ENCODE measurements at regions not wholly inside any gene's neighbourhood (a gene's known extent, or its start where the extent isn't known, plus 50 kb on each side); places are given as distances from the start of the nearest gene placed in this dataset.

- in situ Hi-C loops (cut with HindIII; ENCODE audit: low pct_unique_long_range_greater_than_20kb, low sequenced_read_pairs), result no loop called here
- Histone ChIP-seq H3K36me3 (ENCODE audit: control insufficient read depth, insufficient read depth, low read length) (no peaks in the 10 kb centered on the region), H3K9me3 (ENCODE audit: control insufficient read depth, insufficient read depth, low read depth, low read length) (no peaks in the 10 kb centered on the region), H3K27ac (ENCODE audit: low read length) (no peak overlapping the region), H3K4me1 (ENCODE audit: control insufficient read depth, insufficient read depth, low read length) (peaks cover 4% of the 10 kb centered on the region; the same call in 1 of the 2 replicates), H3K27me3 (ENCODE audit: control insufficient read depth, insufficient read depth, low read length) (no peaks in the 10 kb centered on the region), H3K4me3 (ENCODE audit: low read depth in 2 of 2, low read length in 2 of 2) (no peak overlapping the region)
- no peak for DNase-seq (ENCODE audit: low read depth, low spot score)
- ChIA-PET POLR2A (interaction anchor here (0.5 kb wide), 1 partner anchor 54 kb away, joined by 19 read pairs; no protein-coding TSS in a partner anchor), CTCF (no interaction called here)
- ATAC-seq, result no peak
- intact Hi-C loops (cut with micrococcal nuclease; ENCODE audit: unreplicated experiment), result no loop called here
- BruUV-seq (replicated peaks), result no TSS peak
- TF ChIP-seq REST (IDR thresholded peaks at IDR 0.05; ENCODE audit: insufficient read depth in 1 of 2, low read depth in 2 of 2, low read length in 1 of 2), result no peak
- TF ChIP-seq POLR2AphosphoS5 (IDR thresholded peaks at IDR 0.05; ENCODE audit: low read depth, low read length), result no peak
- TF ChIP-seq SIN3A (IDR thresholded peaks at IDR 0.05; ENCODE audit: borderline replicate concordance, insufficient read depth, low read depth, low read length), result no peak
- TF ChIP-seq CTCF (IDR thresholded peaks at IDR 0.05), result no peak
- no peak for TF ChIP-seq TCF7L2 (IDR thresholded peaks at IDR 0.05; ENCODE audit: low read depth, low read length)
These were observed 72.2 kb upstream of the SHH start for GRCh38 chr7:155884225-155885166.

- in situ Hi-C loops (cut with HindIII; ENCODE audit: low pct_unique_long_range_greater_than_20kb, low sequenced_read_pairs), result no loop called here
- Histone ChIP-seq H3K9me3 (ENCODE audit: control insufficient read depth, insufficient read depth, low read depth, low read length) (no peaks in the 10 kb centered on the region), H3K27ac (ENCODE audit: low read length) (no peak overlapping the region), H3K4me3 (ENCODE audit: low read depth in 2 of 2, low read length in 2 of 2) (no peak overlapping the region), H3K4me1 (ENCODE audit: control insufficient read depth, insufficient read depth, low read length) (peaks cover 4% of the 10 kb centered on the region; the same call in 1 of the 2 replicates), H3K27me3 (ENCODE audit: control insufficient read depth, insufficient read depth, low read length) (no peaks in the 10 kb centered on the region), H3K36me3 (ENCODE audit: control insufficient read depth, insufficient read depth, low read length) (no peaks in the 10 kb centered on the region)
- no TSS peak for BruUV-seq (replicated peaks)
- intact Hi-C loops (cut with micrococcal nuclease; ENCODE audit: unreplicated experiment), result no loop called here
- POLR2A ChIA-PET, result no interaction called here
- ATAC-seq, result no peak
- TF ChIP-seq TCF7L2 (IDR thresholded peaks at IDR 0.05; ENCODE audit: low read depth, low read length), result no peak
- TF ChIP-seq REST (IDR thresholded peaks at IDR 0.05; ENCODE audit: insufficient read depth in 1 of 2, low read depth in 2 of 2, low read length in 1 of 2), result no peak
- TF ChIP-seq SIN3A (IDR thresholded peaks at IDR 0.05; ENCODE audit: borderline replicate concordance, insufficient read depth, low read depth, low read length), result no peak
- no peak for TF ChIP-seq POLR2AphosphoS5 (IDR thresholded peaks at IDR 0.05; ENCODE audit: low read depth, low read length)
- no peak for TF ChIP-seq CTCF (IDR thresholded peaks at IDR 0.05)
- CTCF ChIA-PET, result no interaction called here
- DNase-seq (ENCODE audit: low read depth, low spot score), result no peak
These were observed 71.4 kb upstream of the SHH start for GRCh38 chr7:155883491-155884224.

Measured in Panc1 (cell line).